ENCODE measurements at regions not wholly inside any gene's neighbourhood (a gene's known extent, or its start where the extent isn't known, plus 50 kb on each side); places are given as distances from the start of the nearest gene placed in this dataset.

GRCh38 chr2:150127346-150127990 lies 360.0 kb downstream of the RND3 start:
- BruUV-seq (replicated peaks), result no TSS peak
- no peaks in the 10 kb centered on the region for H3K4me1 ChIP-seq (replicated peaks; ENCODE audit: insufficient read depth)
- H3K36me3 ChIP-seq (ENCODE audit: low read depth), result no peaks in the 10 kb centered on the region
- no peak overlapping the region for H2AFZ ChIP-seq
- no peak overlapping the region for H3K4me2 ChIP-seq
- peaks cover 5% of the 10 kb centered on the region for H3K9me3 ChIP-seq (ENCODE audit: insufficient read depth, low read depth)
- no peak overlapping the region for H3K4me3 ChIP-seq
- DNase-seq, result no peak
- CTCF ChIA-PET, result no interaction called here
- POLR2A ChIA-PET (ENCODE audit: unreplicated experiment), result no interaction called here
- no peaks in the 10 kb centered on the region for H3K27me3 ChIP-seq (ENCODE audit: insufficient read depth, low read depth)
- no peak overlapping the region for H3K27ac ChIP-seq
- H3F3A ChIP-seq (ENCODE audit: insufficient read depth, low read depth), result no peaks in the 10 kb centered on the region
- intact Hi-C loops (cut with micrococcal nuclease; ENCODE audit: unreplicated experiment), result no loop called here
- no peak for TF ChIP-seq CTCF (conservative IDR thresholded peaks at IDR 0.05)
- TF ChIP-seq EZH2 (IDR thresholded peaks at IDR 0.05; ENCODE audit: low read depth), result no peak
- no peaks in the 10 kb centered on the region for H3K79me2 ChIP-seq (ENCODE audit: low read depth)
- H4K20me1 ChIP-seq (ENCODE audit: insufficient read depth), result no peaks in the 10 kb centered on the region
- H3K9me2 ChIP-seq (ENCODE audit: insufficient read depth), result no peaks in the 10 kb centered on the region

GRCh38 chr2:150126839-150127238 lies 360.6 kb downstream of the RND3 start:
- H3K79me2 ChIP-seq (ENCODE audit: low read depth), result no peaks in the 10 kb centered on the region
- no peak for TF ChIP-seq CTCF (conservative IDR thresholded peaks at IDR 0.05)
- no peak for TF ChIP-seq EZH2 (IDR thresholded peaks at IDR 0.05; ENCODE audit: low read depth)
- no peaks in the 10 kb centered on the region for H3K4me1 ChIP-seq (replicated peaks; ENCODE audit: insufficient read depth)
- no TSS peak for BruUV-seq (replicated peaks)
- H3K4me2 ChIP-seq, result no peak overlapping the region
- no peak for DNase-seq
- H3K27ac ChIP-seq, result no peak overlapping the region
- no peaks in the 10 kb centered on the region for H3K27me3 ChIP-seq (ENCODE audit: insufficient read depth, low read depth)
- peaks cover 5% of the 10 kb centered on the region for H3K9me3 ChIP-seq (ENCODE audit: insufficient read depth, low read depth)
- H3K36me3 ChIP-seq (ENCODE audit: low read depth), result no peaks in the 10 kb centered on the region
- no peaks in the 10 kb centered on the region for H4K20me1 ChIP-seq (ENCODE audit: insufficient read depth)
- intact Hi-C loops (cut with micrococcal nuclease; ENCODE audit: unreplicated experiment), result no loop called here
- ChIA-PET CTCF (no interaction called here), POLR2A (ENCODE audit: unreplicated experiment) (no interaction called here)
- no peaks in the 10 kb centered on the region for H3K9me2 ChIP-seq (ENCODE audit: insufficient read depth)
- no peak overlapping the region for H2AFZ ChIP-seq
- no peaks in the 10 kb centered on the region for H3F3A ChIP-seq (ENCODE audit: insufficient read depth, low read depth)
- H3K4me3 ChIP-seq, result no peak overlapping the region

- peaks cover 5% of the 10 kb centered on the region for H3K9me3 ChIP-seq (ENCODE audit: insufficient read depth, low read depth)
- no peak overlapping the region for H3K27ac ChIP-seq
- intact Hi-C loops (cut with micrococcal nuclease; ENCODE audit: unreplicated experiment), result no loop called here
- H3K27me3 ChIP-seq (ENCODE audit: insufficient read depth, low read depth), result no peaks in the 10 kb centered on the region
- CTCF ChIA-PET, result no interaction called here
- TF ChIP-seq EZH2 (IDR thresholded peaks at IDR 0.05; ENCODE audit: low read depth) (no peak), CTCF (conservative IDR thresholded peaks at IDR 0.05) (no peak)
- BruUV-seq (replicated peaks), result no TSS peak
- no peaks in the 10 kb centered on the region for H3K9me2 ChIP-seq (ENCODE audit: insufficient read depth)
- DNase-seq, result no peak
- POLR2A ChIA-PET (ENCODE audit: unreplicated experiment), result no interaction called here
- no peak overlapping the region for H2AFZ ChIP-seq
- H3K36me3 ChIP-seq (ENCODE audit: low read depth), result no peaks in the 10 kb centered on the region
- no peaks in the 10 kb centered on the region for H4K20me1 ChIP-seq (ENCODE audit: insufficient read depth)
- no peak overlapping the region for H3K4me3 ChIP-seq
- H3K4me2 ChIP-seq, result no peak overlapping the region
- no peaks in the 10 kb centered on the region for H3K79me2 ChIP-seq (ENCODE audit: low read depth)
- H3K4me1 ChIP-seq (replicated peaks; ENCODE audit: insufficient read depth), result no peaks in the 10 kb centered on the region
- H3F3A ChIP-seq (ENCODE audit: insufficient read depth, low read depth), result no peaks in the 10 kb centered on the region
Observed at GRCh38 chr2:150126143-150126740, 361.2 kb downstream of the RND3 start.

All from PC-9 (cell line).